ENCODE measurements at regions not wholly inside any gene's neighbourhood (a gene's known extent, or its start where the extent isn't known, plus 50 kb on each side); places are given as distances from the start of the nearest gene placed in this dataset.

DNA sequence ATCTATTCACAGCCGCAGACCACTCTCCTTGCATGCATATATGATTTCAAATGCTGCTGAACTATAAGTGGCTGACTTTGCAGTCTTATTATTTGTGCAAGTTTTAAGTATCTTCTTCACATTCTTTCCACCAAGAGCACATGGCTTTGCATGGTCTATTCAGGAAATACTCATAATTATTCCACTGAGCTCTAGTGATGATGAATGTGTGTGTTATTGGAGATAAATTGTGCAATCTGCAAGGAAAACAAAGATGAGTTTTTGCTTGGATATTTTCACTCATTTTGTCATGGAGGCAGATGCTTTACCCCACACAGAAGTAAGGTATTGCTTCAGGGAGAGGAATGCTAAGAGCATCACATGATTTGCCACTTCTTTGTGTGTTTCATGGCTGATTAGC is 764.6 kb downstream of the TBC1D32 start:
- Histone ChIP-seq H3K27ac (ENCODE audit: low read length) (no peak overlapping the region), H3K27me3 (ENCODE audit: control insufficient read depth, insufficient read depth, low read length) (no peaks in the 10 kb centered on the region), H3K4me3 (ENCODE audit: low read depth in 2 of 2, low read length in 2 of 2) (no peak overlapping the region), H3K9me3 (ENCODE audit: control insufficient read depth, insufficient read depth, low read depth, low read length) (0 out of 2 replicates have a peak, but pooled peaks cover 4% of the 10 kb centered on the region), H3K4me1 (ENCODE audit: control insufficient read depth, insufficient read depth, low read length) (no peaks in the 10 kb centered on the region), H3K36me3 (ENCODE audit: control insufficient read depth, insufficient read depth, low read length) (no peaks in the 10 kb centered on the region; the same call in 1 of the 2 replicates)
- in situ Hi-C loops (cut with HindIII; ENCODE audit: low pct_unique_long_range_greater_than_20kb, low sequenced_read_pairs) (no loop called here), intact Hi-C loops (cut with micrococcal nuclease; ENCODE audit: unreplicated experiment) (no loop called here)
- TF ChIP-seq, protein P1, sequence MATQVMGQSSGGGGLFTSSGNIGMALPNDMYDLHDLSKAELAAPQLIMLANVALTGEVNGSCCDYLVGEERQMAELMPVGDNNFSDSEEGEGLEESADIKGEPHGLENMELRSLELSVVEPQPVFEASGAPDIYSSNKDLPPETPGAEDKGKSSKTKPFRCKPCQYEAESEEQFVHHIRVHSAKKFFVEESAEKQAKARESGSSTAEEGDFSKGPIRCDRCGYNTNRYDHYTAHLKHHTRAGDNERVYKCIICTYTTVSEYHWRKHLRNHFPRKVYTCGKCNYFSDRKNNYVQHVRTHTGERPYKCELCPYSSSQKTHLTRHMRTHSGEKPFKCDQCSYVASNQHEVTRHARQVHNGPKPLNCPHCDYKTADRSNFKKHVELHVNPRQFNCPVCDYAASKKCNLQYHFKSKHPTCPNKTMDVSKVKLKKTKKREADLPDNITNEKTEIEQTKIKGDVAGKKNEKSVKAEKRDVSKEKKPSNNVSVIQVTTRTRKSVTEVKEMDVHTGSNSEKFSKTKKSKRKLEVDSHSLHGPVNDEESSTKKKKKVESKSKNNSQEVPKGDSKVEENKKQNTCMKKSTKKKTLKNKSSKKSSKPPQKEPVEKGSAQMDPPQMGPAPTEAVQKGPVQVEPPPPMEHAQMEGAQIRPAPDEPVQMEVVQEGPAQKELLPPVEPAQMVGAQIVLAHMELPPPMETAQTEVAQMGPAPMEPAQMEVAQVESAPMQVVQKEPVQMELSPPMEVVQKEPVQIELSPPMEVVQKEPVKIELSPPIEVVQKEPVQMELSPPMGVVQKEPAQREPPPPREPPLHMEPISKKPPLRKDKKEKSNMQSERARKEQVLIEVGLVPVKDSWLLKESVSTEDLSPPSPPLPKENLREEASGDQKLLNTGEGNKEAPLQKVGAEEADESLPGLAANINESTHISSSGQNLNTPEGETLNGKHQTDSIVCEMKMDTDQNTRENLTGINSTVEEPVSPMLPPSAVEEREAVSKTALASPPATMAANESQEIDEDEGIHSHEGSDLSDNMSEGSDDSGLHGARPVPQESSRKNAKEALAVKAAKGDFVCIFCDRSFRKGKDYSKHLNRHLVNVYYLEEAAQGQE (IDR thresholded peaks at IDR 0.05; ENCODE audit: insufficient read depth in 1 of 2, low read depth in 2 of 2, low read length in 1 of 2), result no peak
- TF ChIP-seq POLR2AphosphoS5 (IDR thresholded peaks at IDR 0.05; ENCODE audit: low read depth, low read length), result no peak
- TF ChIP-seq SIN3A (IDR thresholded peaks at IDR 0.05; ENCODE audit: borderline replicate concordance, insufficient read depth, low read depth, low read length), result no peak
- TF ChIP-seq TCF7L2 (IDR thresholded peaks at IDR 0.05; ENCODE audit: low read depth, low read length), result no peak
- TF ChIP-seq CTCF (IDR thresholded peaks at IDR 0.05), result no peak
- DNase-seq (ENCODE audit: low read depth, low spot score) (no peak), ATAC-seq (no peak)
- POLR2A ChIA-PET, result no interaction called here
- CTCF ChIA-PET, result no interaction called here
- BruUV-seq (replicated peaks), result no TSS peak

GRCh38 chr6:120564779-120565178 is 769.5 kb downstream of the TBC1D32 start:
- ChIA-PET POLR2A (no interaction called here), CTCF (no interaction called here)
- H3K36me3 ChIP-seq (ENCODE audit: control insufficient read depth, insufficient read depth, low read length), result no peaks in the 10 kb centered on the region
- no peaks in the 10 kb centered on the region for H3K4me1 ChIP-seq (ENCODE audit: control insufficient read depth, insufficient read depth, low read length)
- no peak for TF ChIP-seq POLR2AphosphoS5 (IDR thresholded peaks at IDR 0.05; ENCODE audit: low read depth, low read length)
- TF ChIP-seq TCF7L2 (IDR thresholded peaks at IDR 0.05; ENCODE audit: low read depth, low read length), result no peak
- TF ChIP-seq, protein P1 (IDR thresholded peaks at IDR 0.05; ENCODE audit: insufficient read depth in 1 of 2, low read depth in 2 of 2, low read length in 1 of 2), result no peak
- no peak for TF ChIP-seq SIN3A (IDR thresholded peaks at IDR 0.05; ENCODE audit: borderline replicate concordance, insufficient read depth, low read depth, low read length)
- no peak overlapping the region for H3K4me3 ChIP-seq (ENCODE audit: low read depth in 2 of 2, low read length in 2 of 2)
- H3K27me3 ChIP-seq (ENCODE audit: control insufficient read depth, insufficient read depth, low read length), result no peaks in the 10 kb centered on the region
- in situ Hi-C loops (cut with HindIII; ENCODE audit: low pct_unique_long_range_greater_than_20kb, low sequenced_read_pairs), result no loop called here
- no peak overlapping the region for H3K27ac ChIP-seq (ENCODE audit: low read length)
- BruUV-seq (replicated peaks), result no TSS peak
- DNase-seq (ENCODE audit: low read depth, low spot score), result no peak
- intact Hi-C loops (cut with micrococcal nuclease; ENCODE audit: unreplicated experiment), result no loop called here
- H3K9me3 ChIP-seq (ENCODE audit: control insufficient read depth, insufficient read depth, low read depth, low read length), result 0 out of 2 replicates have a peak, but pooled peaks cover 1% of the 10 kb centered on the region
- ATAC-seq, result no peak
